ENCODE measurements at regions not wholly inside any gene's neighbourhood (a gene's known extent, or its start where the extent isn't known, plus 50 kb on each side); places are given as distances from the start of the nearest gene placed in this dataset.

DNA sequence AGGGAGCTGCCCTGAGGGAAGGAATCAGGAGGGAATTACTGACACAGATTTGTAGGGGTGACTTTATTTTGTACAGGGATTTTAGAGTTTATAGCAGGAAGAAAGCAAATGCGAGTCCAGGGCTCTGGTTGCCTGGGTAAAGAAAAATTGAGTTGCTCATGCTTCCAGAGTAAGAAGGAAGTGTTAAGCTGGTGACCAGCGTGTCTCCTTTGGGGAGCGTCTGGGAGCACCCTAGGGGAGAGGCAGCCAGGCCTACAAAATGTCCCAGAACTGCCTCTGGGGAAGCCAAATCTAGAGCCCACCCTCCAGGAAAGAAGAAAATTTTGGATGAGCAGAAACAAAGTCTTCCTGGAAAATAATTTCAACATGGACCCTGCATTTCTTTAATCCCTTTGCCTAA lies 147.0 kb downstream of the VAPA start:
- Histone ChIP-seq H3K23ac (ENCODE audit: insufficient read length, low read depth, low read length) (no peak overlapping the region), H3K27ac (ENCODE audit: insufficient read length, low read depth, low read length) (no peak overlapping the region), H3K23me2 (ENCODE audit: insufficient read length, low read depth, low read length, poor library complexity, severe bottlenecking) (peaks cover 2% of the 10 kb centered on the region), H2BK20ac (ENCODE audit: low read depth, low read length, poor library complexity, severe bottlenecking) (no peak overlapping the region), H2AK5ac (ENCODE audit: insufficient read length, low read length) (no peak overlapping the region), H2AFZ (ENCODE audit: low read length) (no peak overlapping the region), H3K18ac (ENCODE audit: insufficient read length, low read depth, low read length) (no peak overlapping the region), H3K79me1 (ENCODE audit: insufficient read depth, low read depth, low read length, poor library complexity, severe bottlenecking) (no peaks in the 10 kb centered on the region), H3K4me1 (ENCODE audit: insufficient read depth, low read length) (no peaks in the 10 kb centered on the region), H3K27me3 (ENCODE audit: insufficient read depth, low read length) (no peaks in the 10 kb centered on the region), H3K56ac (ENCODE audit: insufficient read length, low read depth, low read length) (no peak overlapping the region), H2BK5ac (ENCODE audit: insufficient read length, low read length) (no peak overlapping the region), H3K4me2 (ENCODE audit: insufficient read depth, insufficient read length, low read length) (no peak overlapping the region), H4K8ac (replicated peaks; ENCODE audit: insufficient read length, low read depth, low read length) (no peak overlapping the region), H3K9ac (ENCODE audit: extremely low read depth, insufficient read length, low read length) (no peak overlapping the region), H2BK15ac (ENCODE audit: low read depth, low read length) (no peak overlapping the region), H4K5ac (ENCODE audit: insufficient read length, low read depth, low read length) (no peak overlapping the region), H3T11ph (ENCODE audit: low read length) (no peak overlapping the region), H4K20me1 (ENCODE audit: control insufficient read depth, insufficient read depth, insufficient read length) (no peaks in the 10 kb centered on the region), H3K4ac (ENCODE audit: low read depth, low read length) (no peak overlapping the region), H2BK120ac (ENCODE audit: low read depth, low read length, poor library complexity, severe bottlenecking) (no peak overlapping the region), H3K9me3 (ENCODE audit: control insufficient read depth, low read depth, low read length) (no peaks in the 10 kb centered on the region), H3K79me2 (ENCODE audit: insufficient read depth, low read length) (no peaks in the 10 kb centered on the region), H2BK12ac (ENCODE audit: insufficient read length, low read depth, low read length) (no peak overlapping the region), H4K91ac (ENCODE audit: insufficient read length, low read depth, low read length) (no peak overlapping the region), H3K14ac (ENCODE audit: insufficient read depth, low read length) (no peak overlapping the region)
- H3K4me1 Mint-ChIP-seq, result peaks cover 16 to 18% of the 10 kb centered on the region in 2 experiments
- no peaks in the 10 kb centered on the region for H3K36me3 Mint-ChIP-seq (ENCODE audit: insufficient read depth in 1 of 3, low read depth in 3 of 3)
- no peak overlapping the region for H3K27ac Mint-ChIP-seq
- no peak overlapping the region for H3K4me3 Mint-ChIP-seq
- no peak for DNase-seq
- no CpG with 5 or more reads among the region's 3 CpGs for WGBS (ENCODE audit: extremely low coverage, insufficient read length, low lambda C conversion rate)
- H3K27me3 Mint-ChIP-seq (ENCODE audit: low read depth), result peaks cover 4% of the 10 kb centered on the region
- H3K9me3 Mint-ChIP-seq, result no peaks in the 10 kb centered on the region; a peak in 1 of 5 replicates
- TF ChIP-seq, protein P1, sequence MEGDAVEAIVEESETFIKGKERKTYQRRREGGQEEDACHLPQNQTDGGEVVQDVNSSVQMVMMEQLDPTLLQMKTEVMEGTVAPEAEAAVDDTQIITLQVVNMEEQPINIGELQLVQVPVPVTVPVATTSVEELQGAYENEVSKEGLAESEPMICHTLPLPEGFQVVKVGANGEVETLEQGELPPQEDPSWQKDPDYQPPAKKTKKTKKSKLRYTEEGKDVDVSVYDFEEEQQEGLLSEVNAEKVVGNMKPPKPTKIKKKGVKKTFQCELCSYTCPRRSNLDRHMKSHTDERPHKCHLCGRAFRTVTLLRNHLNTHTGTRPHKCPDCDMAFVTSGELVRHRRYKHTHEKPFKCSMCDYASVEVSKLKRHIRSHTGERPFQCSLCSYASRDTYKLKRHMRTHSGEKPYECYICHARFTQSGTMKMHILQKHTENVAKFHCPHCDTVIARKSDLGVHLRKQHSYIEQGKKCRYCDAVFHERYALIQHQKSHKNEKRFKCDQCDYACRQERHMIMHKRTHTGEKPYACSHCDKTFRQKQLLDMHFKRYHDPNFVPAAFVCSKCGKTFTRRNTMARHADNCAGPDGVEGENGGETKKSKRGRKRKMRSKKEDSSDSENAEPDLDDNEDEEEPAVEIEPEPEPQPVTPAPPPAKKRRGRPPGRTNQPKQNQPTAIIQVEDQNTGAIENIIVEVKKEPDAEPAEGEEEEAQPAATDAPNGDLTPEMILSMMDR (conservative IDR thresholded peaks at IDR 0.05), result no peak

All from H9 (cell line).